CD14-positive monocyte (primary cell): ENCODE measurements at regions not wholly inside any gene's neighbourhood (a gene's known extent, or its start where the extent isn't known, plus 50 kb on each side); places are given as distances from the start of the nearest gene placed in this dataset.

Experiments used
- DNase-seq, 3 donors: peaks; one replicate each; pipeline ENCODE4 v3.0.0-alpha.2; 2011 to 2022
- H2AFZ ChIP-seq: 2 replicates; pipeline ENCODE4 v1.6.0; 2012; ENCODE audit warnings: mild to moderate bottlenecking, low read depth, low read length, inconsistent platforms; ENCODE audit not compliant: insufficient read depth, poor library complexity, severe bottlenecking
- H3K27ac ChIP-seq, 2 donors: 1 replicate in 1 of 2; 2 replicates in 1 of 2; pipeline ENCODE4 v1.5.1; 2012 to 2013; ENCODE audit warnings: low read length in 2 of 2, control low read depth in 1 of 2, inconsistent platforms in 1 of 2, low read depth in 1 of 2, mild to moderate bottlenecking in 1 of 2
- H3K27me3 ChIP-seq, 2 donors: one replicate each; pipeline versions ENCODE4 v1.6.0 to v1.6.1; 2011 to 2013; ENCODE audit warnings: low read length in 2 of 2; ENCODE audit not compliant: control insufficient read depth in 2 of 2, insufficient read depth in 2 of 2
- H3K36me3 ChIP-seq, 2 donors: replicated peaks in 1 of 2; 1 replicate in 1 of 2; 2 replicates in 1 of 2; pipeline versions ENCODE4 v1.5.1 to v1.6.1; 2012 to 2013; ENCODE audit warnings: low read length in 2 of 2, control low read depth in 1 of 2, inconsistent platforms in 1 of 2, mild to moderate bottlenecking in 1 of 2; ENCODE audit not compliant: insufficient read depth in 2 of 2, control insufficient read depth in 1 of 2
- H3K4me1 ChIP-seq, 2 donors: 1 replicate in 1 of 2; 2 replicates in 1 of 2; pipeline versions ENCODE4 v1.5.1 to v1.6.1; 2012 to 2013; ENCODE audit warnings: low read length in 2 of 2, control low read depth in 1 of 2, inconsistent platforms in 1 of 2, mild to moderate bottlenecking in 1 of 2, moderate library complexity in 1 of 2; ENCODE audit not compliant: insufficient read depth in 2 of 2, control insufficient read depth in 1 of 2
- H3K4me2 ChIP-seq: replicated peaks from 2 replicates; pipeline ENCODE3; 2012; ENCODE audit warnings: low read length, moderate library complexity, mild to moderate bottlenecking; ENCODE audit not compliant: poor library complexity, severe bottlenecking; ENCODE audit errors: extremely low read depth
- H3K4me3 ChIP-seq, 3 experiments: fragments of 200-600 bp in 1 of 3; sonication (generic) in 1 of 3; replicated peaks in 1 of 3; 1 replicate in 2 of 3; 2 replicates in 1 of 3; pipeline ENCODE4 v1.5.1; 2011 to 2013; ENCODE audit warnings: low read length in 3 of 3, mild to moderate bottlenecking in 3 of 3, control low read depth in 2 of 3, low read depth in 2 of 3, inconsistent platforms in 1 of 3, moderate library complexity in 1 of 3
- H3K79me2 ChIP-seq: 2 replicates; pipeline ENCODE4 v1.6.0; 2012; ENCODE audit warnings: mild to moderate bottlenecking, control low read depth, inconsistent platforms, low read length, moderate library complexity; ENCODE audit not compliant: insufficient read depth
- H3K9ac ChIP-seq: 2 replicates; pipeline ENCODE4 v1.6.0; 2017; ENCODE audit warnings: low read length, mild to moderate bottlenecking; ENCODE audit not compliant: insufficient read depth, poor library complexity, severe bottlenecking
- H3K9me3 ChIP-seq, 2 donors: replicated peaks in 1 of 2; 1 replicate in 1 of 2; 2 replicates in 1 of 2; pipeline versions ENCODE4 v1.5.1 to v1.6.1; 2012 to 2013; ENCODE audit warnings: low read length in 2 of 2, control low read depth in 1 of 2; ENCODE audit not compliant: control insufficient read depth in 1 of 2, insufficient read depth in 1 of 2
- H4K20me1 ChIP-seq: 2 replicates; pipeline ENCODE4 v1.6.0; 2012; ENCODE audit warnings: mild to moderate bottlenecking, low read length, control low read depth, moderate library complexity; ENCODE audit not compliant: insufficient read depth
- H3K27ac Mint-ChIP-seq, 7 donors: one replicate each; pipeline ENCODE4 v1.8.0; 2020; ENCODE audit warnings: mild to moderate bottlenecking in 7 of 7, mixed read lengths in 7 of 7, moderate library complexity in 6 of 7, inconsistent platforms in 2 of 7
- H3K27me3 Mint-ChIP-seq, 3 donors: one replicate each; pipeline ENCODE4 v1.8.0; 2021 to 2022; ENCODE audit warnings: low read depth in 3 of 3, mild to moderate bottlenecking in 3 of 3, mixed read lengths in 3 of 3, moderate library complexity in 3 of 3, inconsistent platforms in 1 of 3
- H3K36me3 Mint-ChIP-seq, 2 donors: one replicate each; pipeline ENCODE4 v1.8.0; 2020; ENCODE audit warnings: mixed read lengths in 2 of 2, inconsistent platforms in 1 of 2, mild to moderate bottlenecking in 1 of 2
- H3K4me1 Mint-ChIP-seq: one replicate; pipeline ENCODE4 v1.8.0; 2020; ENCODE audit warnings: mild to moderate bottlenecking, mixed read lengths
- H3K4me3 Mint-ChIP-seq, 2 donors: one replicate each; pipeline ENCODE4 v1.8.0; 2020; ENCODE audit warnings: mild to moderate bottlenecking in 2 of 2, mixed read lengths in 2 of 2, moderate library complexity in 1 of 2
- H3K9me3 Mint-ChIP-seq, 7 donors: one replicate each; pipeline ENCODE4 v1.8.0; 2020 to 2022; ENCODE audit warnings: mixed read lengths in 7 of 7, mild to moderate bottlenecking in 6 of 7, moderate library complexity in 6 of 7, inconsistent platforms in 2 of 7
- CTCF ChIP-seq: fragments of 200-600 bp; IDR thresholded peaks from one replicate; pipeline ENCODE4 v1.8.0; 2022; ENCODE audit warnings: antibody characterized with exemption, mild to moderate bottlenecking
- whole genome bisulfite sequencing: methylation state at CpG from one replicate; pipeline ENCODE4 v1.1.5; 2013; ENCODE audit warnings: missing lambda C conversion rate; ENCODE audit not compliant: insufficient coverage; 5-methylcytosine and 5-hydroxymethylcytosine counted together
- intact Hi-C, 2 donors: fragments of 100-400 bp; cut with micrococcal nuclease; formaldehyde crosslinking; loops; one replicate each; pipeline versions ENCODE4 v1.15.0 to v1.15.1; 2023

- H3K4me1 ChIP-seq: peaks cover 0 to 3% of the 10 kb centered on the region in 2 donors
- no peak overlapping the region for H3K9ac ChIP-seq
- H3K4me2 ChIP-seq: no peak overlapping the region
- no peak overlapping the region for H3K4me3 Mint-ChIP-seq
- H3K4me3 ChIP-seq: no peak overlapping the region
- no peaks in the 10 kb centered on the region for H3K9me3 ChIP-seq
- no CpG with 5 or more reads among the region's 3 CpGs for WGBS
- no peaks in the 10 kb centered on the region for H3K36me3 Mint-ChIP-seq
- H2AFZ ChIP-seq: no peak overlapping the region
- intact Hi-C loops: no loop called here
- H3K79me2 ChIP-seq: no peaks in the 10 kb centered on the region
- no peaks in the 10 kb centered on the region for H3K27me3 ChIP-seq
- H3K27ac ChIP-seq: no peak overlapping the region
- H3K9me3 Mint-ChIP-seq: peaks cover under 1 to 10% (median 5%) of the 10 kb centered on the region in 7 donors
- peaks cover 7% of the 10 kb centered on the region for H3K4me1 Mint-ChIP-seq
- no peak for TF ChIP-seq CTCF
- peak overlapping the region in 1 of 7 donors; percentile 42 for H3K27ac Mint-ChIP-seq
- peaks cover 0 to 3% (median 0%) of the 10 kb centered on the region in 3 donors for H3K27me3 Mint-ChIP-seq
- no peaks in the 10 kb centered on the region for H3K36me3 ChIP-seq
- no peaks in the 10 kb centered on the region for H4K20me1 ChIP-seq
- no peak for DNase-seq
Observed at GRCh38 chr4:77662396-77662795, 56.8 kb downstream of the CXCL13 start.
